OCI-LY7 (cell line): ENCODE measurements at regions not wholly inside any gene's neighbourhood (a gene's known extent, or its start where the extent isn't known, plus 50 kb on each side); places are given as distances from the start of the nearest gene placed in this dataset.

Experiments
- BruUV-seq: library from RNA; stranded (reverse); fragments of 400-500 nt; replicated peaks from 2 replicates; lab custom pipeline; 2021; lab: Mats Ljungman, UMichigan
- CTCF ChIA-PET: fragments of 300-600 bp; sonication (Branson Sonifier 250); formaldehyde crosslinking; loops from one replicate; lab custom pipeline; 2022; ENCODE audit warnings: antibody characterized with exemption; ENCODE audit not compliant: unreplicated experiment; lab: Charles Lee
- POLR2A ChIA-PET: fragments of 300-600 bp; sonication (Branson Sonifier 250); formaldehyde crosslinking; loops from one replicate; lab custom pipeline; 2022; ENCODE audit warnings: antibody characterized with exemption; lab: Charles Lee
- DNase-seq: peaks from one replicate; pipeline ENCODE4 v3.0.0-alpha.2; 2015; ENCODE audit warnings: low spot score
- H2AFZ ChIP-seq: fragments of 200-600 bp; sonication (generic), shearing (Covaris generic); 2 replicates; pipeline ENCODE4 v1.6.1; 2014; ENCODE audit warnings: mild to moderate bottlenecking, antibody characterized with exemption, low read length, moderate library complexity
- H3K27ac ChIP-seq: fragments of 200-600 bp; sonication (generic); 2 replicates; pipeline ENCODE4 v1.5.1; 2014; ENCODE audit warnings: mixed run types, low read depth, mild to moderate bottlenecking, moderate library complexity, low read length, inconsistent platforms; ENCODE audit not compliant: poor library complexity, severe bottlenecking
- H3K36me3 ChIP-seq: fragments of 200-600 bp; sonication (generic); 2 replicates; pipeline ENCODE4 v1.6.1; 2014; ENCODE audit warnings: mild to moderate bottlenecking, antibody characterized with exemption, low read length, moderate library complexity, mixed read lengths; ENCODE audit not compliant: insufficient read depth
- H3K4me1 ChIP-seq: fragments of 200-600 bp; sonication (generic); 2 replicates; pipeline ENCODE4 v1.5.1; 2014; ENCODE audit warnings: mild to moderate bottlenecking, low read length; ENCODE audit not compliant: insufficient read depth, poor library complexity, severe bottlenecking
- H3K4me2 ChIP-seq: fragments of 200-600 bp; sonication (generic); 2 replicates; pipeline ENCODE4 v1.6.1; 2014; ENCODE audit warnings: mild to moderate bottlenecking, low read length
- H3K4me3 ChIP-seq: fragments of 200-600 bp; sonication (generic); 2 replicates; pipeline ENCODE4 v1.5.1; 2014; ENCODE audit warnings: mild to moderate bottlenecking, low read depth, low read length; ENCODE audit not compliant: poor library complexity, severe bottlenecking
- H3K79me2 ChIP-seq: fragments of 200-600 bp; sonication (generic); 2 replicates; pipeline ENCODE4 v1.6.1; 2016; ENCODE audit warnings: low read depth, mild to moderate bottlenecking, low read length, moderate library complexity, mixed read lengths; ENCODE audit not compliant: insufficient read depth
- H3K9me2 ChIP-seq: fragments of 200-600 bp; sonication (generic); 2 replicates; pipeline ENCODE4 v1.6.1; 2016; ENCODE audit warnings: mild to moderate bottlenecking, low read length, mixed read lengths; ENCODE audit not compliant: insufficient read depth
- H3K9me3 ChIP-seq: fragments of 200-600 bp; sonication (generic); 2 replicates; pipeline ENCODE4 v1.6.1; 2014; ENCODE audit warnings: mild to moderate bottlenecking, mixed run types, low read length, mixed read lengths
- H4K20me1 ChIP-seq: fragments of 200-600 bp; sonication (generic); 2 replicates; pipeline ENCODE4 v1.6.1; 2014; ENCODE audit warnings: mild to moderate bottlenecking, antibody characterized with exemption, low read length, moderate library complexity, mixed read lengths; ENCODE audit not compliant: insufficient read depth
- EZH2phosphoT487 ChIP-seq: fragments of 200-600 bp; sonication (generic); IDR thresholded peaks from 2 replicates; pipeline ENCODE4 v1.6.1; 2018; ENCODE audit warnings: low read depth, borderline replicate concordance, mild to moderate bottlenecking, mixed run types, antibody characterized with exemption, low read length, moderate library complexity, mixed read lengths
- intact Hi-C: fragments of 100-400 bp; cut with micrococcal nuclease; formaldehyde crosslinking; loops from one replicate; pipeline ENCODE4 v1.10.0; 2022; ENCODE audit not compliant: unreplicated experiment
- TF ChIP-seq, protein P1 (sequence below): fragments of 200-600 bp; sonication (generic); conservative IDR thresholded peaks from 2 replicates; pipeline ENCODE4 v1.5.1; 2014; ENCODE audit warnings: mild to moderate bottlenecking, antibody characterized with exemption, low read length, moderate library complexity, mixed read lengths

- Histone ChIP-seq H3K27ac (no peak overlapping the region), H3K4me3 (no peak overlapping the region), H3K4me1 (no peaks in the 10 kb centered on the region), H3K36me3 (no peaks in the 10 kb centered on the region), H4K20me1 (no peaks in the 10 kb centered on the region), H3K79me2 (no peaks in the 10 kb centered on the region), H3K4me2 (no peak overlapping the region), H3K9me2 (no peaks in the 10 kb centered on the region), H2AFZ (no peak overlapping the region), H3K9me3 (no peaks in the 10 kb centered on the region)
- POLR2A ChIA-PET = no interaction called here
- no TSS peak for BruUV-seq
- DNase-seq = no peak
- intact Hi-C loops = no loop called here
- CTCF ChIA-PET = no interaction called here
- no peak for TF ChIP-seq EZH2phosphoT487
- TF ChIP-seq, protein P1, sequence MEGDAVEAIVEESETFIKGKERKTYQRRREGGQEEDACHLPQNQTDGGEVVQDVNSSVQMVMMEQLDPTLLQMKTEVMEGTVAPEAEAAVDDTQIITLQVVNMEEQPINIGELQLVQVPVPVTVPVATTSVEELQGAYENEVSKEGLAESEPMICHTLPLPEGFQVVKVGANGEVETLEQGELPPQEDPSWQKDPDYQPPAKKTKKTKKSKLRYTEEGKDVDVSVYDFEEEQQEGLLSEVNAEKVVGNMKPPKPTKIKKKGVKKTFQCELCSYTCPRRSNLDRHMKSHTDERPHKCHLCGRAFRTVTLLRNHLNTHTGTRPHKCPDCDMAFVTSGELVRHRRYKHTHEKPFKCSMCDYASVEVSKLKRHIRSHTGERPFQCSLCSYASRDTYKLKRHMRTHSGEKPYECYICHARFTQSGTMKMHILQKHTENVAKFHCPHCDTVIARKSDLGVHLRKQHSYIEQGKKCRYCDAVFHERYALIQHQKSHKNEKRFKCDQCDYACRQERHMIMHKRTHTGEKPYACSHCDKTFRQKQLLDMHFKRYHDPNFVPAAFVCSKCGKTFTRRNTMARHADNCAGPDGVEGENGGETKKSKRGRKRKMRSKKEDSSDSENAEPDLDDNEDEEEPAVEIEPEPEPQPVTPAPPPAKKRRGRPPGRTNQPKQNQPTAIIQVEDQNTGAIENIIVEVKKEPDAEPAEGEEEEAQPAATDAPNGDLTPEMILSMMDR = no peak
These were observed 601.2 kb upstream of the KCNMB2 start for GRCh38 chr3:177935047-177935446.

DNA sequence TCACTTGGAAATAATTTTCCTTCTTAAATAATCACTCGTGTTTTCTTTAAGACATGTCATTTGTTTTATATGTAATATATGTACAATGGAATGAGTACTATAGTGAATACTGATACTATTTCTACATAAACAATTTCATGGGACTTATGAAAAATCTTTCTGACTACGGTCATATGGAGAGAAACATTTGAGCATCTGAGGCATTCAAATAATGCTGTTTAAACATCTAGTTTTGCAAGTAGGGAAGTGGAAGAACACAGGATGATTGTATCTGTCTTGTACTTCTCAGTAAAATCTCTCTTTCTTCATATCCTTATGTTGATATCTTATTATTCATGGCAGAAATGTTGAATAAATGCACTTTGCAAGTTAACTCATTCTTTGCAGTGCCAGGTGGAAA is 599.5 kb upstream of the KCNMB2 start:
- H3K79me2 ChIP-seq = no peaks in the 10 kb centered on the region
- no peak overlapping the region for H3K4me3 ChIP-seq
- ChIA-PET CTCF (no interaction called here), POLR2A (no interaction called here)
- no peak overlapping the region for H2AFZ ChIP-seq
- no peak overlapping the region for H3K27ac ChIP-seq
- intact Hi-C loops = no loop called here
- H3K36me3 ChIP-seq = no peaks in the 10 kb centered on the region
- H3K9me3 ChIP-seq = no peaks in the 10 kb centered on the region
- H4K20me1 ChIP-seq = no peaks in the 10 kb centered on the region
- no peaks in the 10 kb centered on the region for H3K4me1 ChIP-seq
- DNase-seq = no peak
- no peaks in the 10 kb centered on the region for H3K9me2 ChIP-seq
- H3K4me2 ChIP-seq = no peak overlapping the region
- no TSS peak for BruUV-seq
- no peak for TF ChIP-seq EZH2phosphoT487
- TF ChIP-seq, protein P1 = no peak

DNA sequence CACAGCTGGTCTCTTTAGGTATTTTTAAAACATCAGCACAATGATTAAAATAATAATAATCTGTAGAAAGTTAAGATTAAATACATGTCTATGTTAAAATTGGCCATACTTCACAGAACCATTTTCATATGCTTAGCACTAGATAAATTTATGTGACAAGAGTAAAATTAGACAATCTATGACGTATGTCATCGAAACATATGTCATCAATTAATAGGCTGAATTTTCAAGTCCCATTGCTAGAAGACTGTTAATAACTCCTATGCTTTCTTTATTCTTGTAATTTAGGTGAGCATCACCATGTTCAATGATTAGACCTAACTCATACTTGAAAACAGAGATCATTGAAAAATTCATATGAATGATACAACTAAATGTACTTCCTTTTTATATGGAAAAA is 593.3 kb upstream of the KCNMB2 start:
- no peaks in the 10 kb centered on the region for H4K20me1 ChIP-seq
- CTCF ChIA-PET = no interaction called here
- TF ChIP-seq, protein P1 = no peak
- TF ChIP-seq EZH2phosphoT487 = no peak
- no peaks in the 10 kb centered on the region for H3K9me2 ChIP-seq
- H3K9me3 ChIP-seq = no peaks in the 10 kb centered on the region
- intact Hi-C loops = no loop called here
- no peak overlapping the region for H2AFZ ChIP-seq
- no peak overlapping the region for H3K4me2 ChIP-seq
- BruUV-seq = no TSS peak
- H3K79me2 ChIP-seq = no peaks in the 10 kb centered on the region
- no peak overlapping the region for H3K27ac ChIP-seq
- H3K36me3 ChIP-seq = no peaks in the 10 kb centered on the region
- H3K4me3 ChIP-seq = no peak overlapping the region
- DNase-seq = no peak
- peaks cover 5% of the 10 kb centered on the region for H3K4me1 ChIP-seq
- POLR2A ChIA-PET = interaction anchor here (0.6 kb wide), 1 partner anchor 511 kb away, joined by 3 read pairs; no protein-coding TSS in a partner anchor
